Vagina (tissue), 2 donors: ENCODE measurements at regions not wholly inside any gene's neighbourhood (a gene's known extent, or its start where the extent isn't known, plus 50 kb on each side); places are given as distances from the start of the nearest gene placed in this dataset.

Experiments used
- CTCF ChIP-seq, 3 experiments: fragments of 450-650 bp in 2 of 3; fragments of 200-600 bp in 1 of 3; sonication (generic) in 1 of 3; IDR thresholded peaks; one replicate each; pipeline ENCODE4 v1.5.1; 2017 to 2019; ENCODE audit warnings: antibody characterized with exemption in 3 of 3, mild to moderate bottlenecking in 2 of 3, moderate library complexity in 2 of 3
- POLR2A ChIP-seq, 2 donors: fragments of 450-650 bp; IDR thresholded peaks; one replicate each; pipeline ENCODE4 v1.6.1; 2017; ENCODE audit warnings: antibody characterized with exemption in 2 of 2, mild to moderate bottlenecking in 2 of 2, moderate library complexity in 2 of 2
- POLR2AphosphoS5 ChIP-seq, 2 donors: sonication (generic); formaldehyde crosslinking; IDR thresholded peaks; one replicate each; pipeline ENCODE4 v1.9.0; 2017; ENCODE audit warnings: antibody characterized with exemption in 2 of 2, mild to moderate bottlenecking in 2 of 2, low read depth in 1 of 2; ENCODE audit not compliant: insufficient read depth in 1 of 2

- TF ChIP-seq POLR2AphosphoS5 (IDR thresholded peaks at IDR 0.05; ENCODE audit: insufficient read depth in 1 of 2, low read depth in 1 of 2) (no peak), CTCF (IDR thresholded peaks at IDR 0.05) (no peak), POLR2A (IDR thresholded peaks at IDR 0.05) (no peak)
These were observed 176.0 kb upstream of the ZNF608 start for GRCh38 chr5:124922255-124922975.
